Sigmoid colon (tissue), 4 donors: ENCODE measurements at regions not wholly inside any gene's neighbourhood (a gene's known extent, or its start where the extent isn't known, plus 50 kb on each side); places are given as distances from the start of the nearest gene placed in this dataset.

Source experiments
- EP300 ChIP-seq, 4 donors: sonication (generic); formaldehyde crosslinking; IDR thresholded peaks; one replicate each; pipeline ENCODE4 v1.6.1; 2017; ENCODE audit warnings: antibody characterized with exemption in 4 of 4
- POLR2A ChIP-seq, 2 donors: fragments of 450-650 bp; IDR thresholded peaks; one replicate each; pipeline ENCODE4 v1.6.1; 2016; ENCODE audit warnings: antibody characterized with exemption in 2 of 2, mild to moderate bottlenecking in 2 of 2, moderate library complexity in 2 of 2
- POLR2AphosphoS5 ChIP-seq, 4 donors: sonication (generic); formaldehyde crosslinking; IDR thresholded peaks; one replicate each; pipeline ENCODE4 v1.6.1; 2017; ENCODE audit warnings: antibody characterized with exemption in 4 of 4
- TF ChIP-seq, protein P1 (sequence below), 4 experiments: fragments of 450-650 bp in 3 of 4; fragments of 200-600 bp in 1 of 4; IDR thresholded peaks; one replicate each; pipeline ENCODE4 v1.5.1; 2016 to 2019; ENCODE audit warnings: antibody characterized with exemption in 4 of 4, mild to moderate bottlenecking in 3 of 4, moderate library complexity in 2 of 4

GRCh38 chrX:43121637-43122036 lies 343.7 kb upstream of the PPP1R2C start:
- TF ChIP-seq, protein P1, sequence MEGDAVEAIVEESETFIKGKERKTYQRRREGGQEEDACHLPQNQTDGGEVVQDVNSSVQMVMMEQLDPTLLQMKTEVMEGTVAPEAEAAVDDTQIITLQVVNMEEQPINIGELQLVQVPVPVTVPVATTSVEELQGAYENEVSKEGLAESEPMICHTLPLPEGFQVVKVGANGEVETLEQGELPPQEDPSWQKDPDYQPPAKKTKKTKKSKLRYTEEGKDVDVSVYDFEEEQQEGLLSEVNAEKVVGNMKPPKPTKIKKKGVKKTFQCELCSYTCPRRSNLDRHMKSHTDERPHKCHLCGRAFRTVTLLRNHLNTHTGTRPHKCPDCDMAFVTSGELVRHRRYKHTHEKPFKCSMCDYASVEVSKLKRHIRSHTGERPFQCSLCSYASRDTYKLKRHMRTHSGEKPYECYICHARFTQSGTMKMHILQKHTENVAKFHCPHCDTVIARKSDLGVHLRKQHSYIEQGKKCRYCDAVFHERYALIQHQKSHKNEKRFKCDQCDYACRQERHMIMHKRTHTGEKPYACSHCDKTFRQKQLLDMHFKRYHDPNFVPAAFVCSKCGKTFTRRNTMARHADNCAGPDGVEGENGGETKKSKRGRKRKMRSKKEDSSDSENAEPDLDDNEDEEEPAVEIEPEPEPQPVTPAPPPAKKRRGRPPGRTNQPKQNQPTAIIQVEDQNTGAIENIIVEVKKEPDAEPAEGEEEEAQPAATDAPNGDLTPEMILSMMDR (IDR thresholded peaks at IDR 0.05) = no peak
- no peak for TF ChIP-seq POLR2AphosphoS5 (IDR thresholded peaks at IDR 0.05)
- TF ChIP-seq POLR2A (IDR thresholded peaks at IDR 0.05) = no peak
- TF ChIP-seq EP300 (IDR thresholded peaks at IDR 0.05) = no peak
